IMR-90 (cell line): ENCODE measurements at regions not wholly inside any gene's neighbourhood (a gene's known extent, or its start where the extent isn't known, plus 50 kb on each side); places are given as distances from the start of the nearest gene placed in this dataset.

Experiments
- POLR2A ChIP-seq: IDR thresholded peaks from 2 replicates; pipeline ENCODE4 v1.6.1; 2012; ENCODE audit warnings: mild to moderate bottlenecking, low read depth, low read length
- RAD21 ChIP-seq: IDR thresholded peaks from 2 replicates; pipeline ENCODE4 v1.6.1; 2012; ENCODE audit warnings: low read length, improper control_type of control experiment
- TF ChIP-seq, protein P1 (sequence below): conservative IDR thresholded peaks from 2 replicates; pipeline ENCODE4 v1.5.1; 2012; ENCODE audit warnings: mild to moderate bottlenecking, low read depth, low read length, improper control_type of control experiment

DNA sequence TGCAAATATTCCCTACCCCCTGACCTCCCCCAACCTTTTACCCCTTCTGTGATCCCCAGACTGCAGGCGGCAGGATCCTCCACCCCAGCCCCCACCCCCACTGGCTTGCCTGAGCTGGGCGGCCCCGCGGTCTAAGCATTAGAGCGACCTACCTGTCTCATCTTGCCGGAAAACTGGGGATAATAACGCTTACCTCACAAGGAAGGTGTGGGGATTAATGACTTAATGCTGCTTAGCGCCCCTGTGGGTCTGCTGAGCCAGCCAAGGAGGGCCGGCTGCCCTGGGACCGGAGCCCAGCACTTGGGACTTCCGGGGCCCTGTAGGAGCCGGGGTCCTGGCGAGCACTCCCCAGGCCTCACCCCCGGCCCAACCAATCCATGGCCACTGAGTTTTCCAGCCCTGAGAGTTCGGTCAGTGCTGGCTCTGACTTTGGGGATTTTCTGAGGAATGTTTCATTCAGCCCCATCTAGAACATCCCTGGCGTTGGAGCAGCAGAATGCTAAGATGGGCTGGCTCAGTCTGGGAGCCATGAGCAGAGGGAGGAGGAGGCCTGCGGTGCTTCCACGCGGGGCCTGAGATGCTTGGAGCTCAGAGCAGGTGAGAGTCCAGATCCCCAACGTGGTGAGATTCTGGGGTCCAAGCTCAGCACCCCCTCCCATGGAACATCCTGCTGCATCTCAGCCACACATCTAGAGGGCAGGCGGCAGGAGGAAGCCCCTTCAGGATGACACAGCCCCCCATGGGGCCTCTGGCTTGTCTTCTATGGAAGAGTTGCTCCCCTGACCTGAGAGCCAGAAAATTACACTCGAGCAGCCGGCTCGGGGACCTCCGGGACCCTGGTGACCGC is 97.9 kb downstream of the RIPK4 start:
- TF ChIP-seq, protein P1, sequence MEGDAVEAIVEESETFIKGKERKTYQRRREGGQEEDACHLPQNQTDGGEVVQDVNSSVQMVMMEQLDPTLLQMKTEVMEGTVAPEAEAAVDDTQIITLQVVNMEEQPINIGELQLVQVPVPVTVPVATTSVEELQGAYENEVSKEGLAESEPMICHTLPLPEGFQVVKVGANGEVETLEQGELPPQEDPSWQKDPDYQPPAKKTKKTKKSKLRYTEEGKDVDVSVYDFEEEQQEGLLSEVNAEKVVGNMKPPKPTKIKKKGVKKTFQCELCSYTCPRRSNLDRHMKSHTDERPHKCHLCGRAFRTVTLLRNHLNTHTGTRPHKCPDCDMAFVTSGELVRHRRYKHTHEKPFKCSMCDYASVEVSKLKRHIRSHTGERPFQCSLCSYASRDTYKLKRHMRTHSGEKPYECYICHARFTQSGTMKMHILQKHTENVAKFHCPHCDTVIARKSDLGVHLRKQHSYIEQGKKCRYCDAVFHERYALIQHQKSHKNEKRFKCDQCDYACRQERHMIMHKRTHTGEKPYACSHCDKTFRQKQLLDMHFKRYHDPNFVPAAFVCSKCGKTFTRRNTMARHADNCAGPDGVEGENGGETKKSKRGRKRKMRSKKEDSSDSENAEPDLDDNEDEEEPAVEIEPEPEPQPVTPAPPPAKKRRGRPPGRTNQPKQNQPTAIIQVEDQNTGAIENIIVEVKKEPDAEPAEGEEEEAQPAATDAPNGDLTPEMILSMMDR: no peak
- TF ChIP-seq POLR2A: no peak
- no peak for TF ChIP-seq RAD21
